HCT116 (cell line): ENCODE measurements at regions not wholly inside any gene's neighbourhood (a gene's known extent, or its start where the extent isn't known, plus 50 kb on each side); places are given as distances from the start of the nearest gene placed in this dataset.

Experiments used
- ATAC-seq: fragments of 200-7000 bp; cut with Tn5 transposase; 2 replicates; pipeline ENCODE4 v1.9.1; 2020; ENCODE audit warnings: mild to moderate bottlenecking, moderate library complexity
- BruUV-seq: library from RNA; stranded (reverse); fragments of 400-500 nt; replicated peaks from 2 replicates; lab custom pipeline; 2021; lab: Mats Ljungman, UMichigan
- CTCF ChIA-PET: fragments of 300-600 bp; sonication (Branson Sonifier 250); formaldehyde crosslinking; loops from one replicate; lab custom pipeline; 2021; ENCODE audit warnings: antibody characterized with exemption; lab: Charles Lee
- POLR2A ChIA-PET: fragments of 300-600, 350-600 bp; sonication (Branson Sonifier 250); formaldehyde crosslinking; loops from one replicate; lab custom pipeline; 2021; ENCODE audit warnings: antibody characterized with exemption; lab: Charles Lee
- RAD21 ChIA-PET, 2 experiments: fragments of 300-600 bp; sonication (Branson Sonifier 250); formaldehyde crosslinking; loops; one replicate each; lab custom pipeline; 2023; ENCODE audit warnings: low total read pairs in 2 of 2; ENCODE audit not compliant: uncharacterized antibody in 2 of 2, unreplicated experiment in 2 of 2, low non-redundant PET in 1 of 2; lab: Charles Lee
- DNase-seq: peaks from one replicate; pipeline ENCODE4 v3.0.0-alpha.2; 2010; ENCODE audit warnings: low read depth, low spot score
- H2AFZ ChIP-seq: fragments of 200-600 bp; shearing (Covaris generic), sonication (generic); 2 replicates; pipeline ENCODE4 v1.6.1; 2017; ENCODE audit warnings: low read depth, mixed run types, mixed read lengths, antibody characterized with exemption, low read length; ENCODE audit not compliant: poor library complexity, severe bottlenecking
- H3K27ac ChIP-seq: 2 replicates; pipeline ENCODE4 v1.5.1; 2012; ENCODE audit warnings: low read depth, low read length
- H3K27me3 ChIP-seq: fragments of 200-600 bp; sonication (generic); 2 replicates; pipeline ENCODE4 v1.6.1; 2016; ENCODE audit warnings: mixed run types, low read length, mixed read lengths; ENCODE audit not compliant: insufficient read depth
- H3K36me3 ChIP-seq, 2 experiments: fragments of 200-500 bp in 1 of 2; fragments of 200-600 bp in 1 of 2; sonication (Bioruptor generic) in 1 of 2; sonication (generic) in 1 of 2; 2 replicates each; pipeline versions ENCODE4 v1.5.1 to v1.6.1; 2014 to 2016; ENCODE audit warnings: low read length in 2 of 2, inconsistent platforms in 1 of 2, mixed read lengths in 1 of 2, mixed run types in 1 of 2; ENCODE audit not compliant: insufficient read depth in 2 of 2, control insufficient read depth in 1 of 2
- H3K4me1 ChIP-seq, 2 experiments: fragments of 200-600 bp in 1 of 2; sonication (generic) in 1 of 2; 2 replicates each; pipeline versions ENCODE4 v1.5.1 to v1.6.1; 2012 to 2017; ENCODE audit warnings: low read length in 2 of 2, inconsistent platforms in 1 of 2, mild to moderate bottlenecking in 1 of 2, mixed read lengths in 1 of 2, mixed run types in 1 of 2, moderate library complexity in 1 of 2; ENCODE audit not compliant: insufficient read depth in 2 of 2, control insufficient read depth in 1 of 2
- H3K4me2 ChIP-seq: fragments of 200-600 bp; sonication (generic); 2 replicates; pipeline ENCODE4 v1.6.1; 2017; ENCODE audit warnings: mixed run types, low read length, mixed read lengths
- H3K4me3 ChIP-seq, 2 experiments: fragments of 200-600 bp in 1 of 2; sonication (generic) in 1 of 2; replicated peaks in 1 of 2; 2 replicates each; pipeline ENCODE4 v1.5.1; 2011 to 2016; ENCODE audit warnings: low read length in 2 of 2, control low read depth in 1 of 2, low read depth in 1 of 2, mild to moderate bottlenecking in 1 of 2, mixed read lengths in 1 of 2, mixed run types in 1 of 2
- H3K79me2 ChIP-seq: fragments of 200-600 bp; sonication (generic); 2 replicates; pipeline ENCODE4 v1.6.1; 2017; ENCODE audit warnings: mild to moderate bottlenecking, mixed run types, low read length, moderate library complexity, mixed read lengths; ENCODE audit not compliant: insufficient read depth
- H3K9ac ChIP-seq: fragments of 200-600 bp; sonication (generic); 2 replicates; pipeline ENCODE4 v1.6.1; 2016; ENCODE audit warnings: low read length, mixed read lengths
- H3K9me2 ChIP-seq: fragments of 200-600 bp; sonication (generic), shearing (Covaris generic); 2 replicates; pipeline ENCODE4 v1.6.1; 2017; ENCODE audit warnings: mixed run types, mild to moderate bottlenecking, moderate library complexity; ENCODE audit not compliant: insufficient read depth
- H3K9me3 ChIP-seq, 2 experiments: fragments of 200-500 bp in 1 of 2; fragments of 200-600 bp in 1 of 2; sonication (Bioruptor generic) in 1 of 2; sonication (generic) in 1 of 2; 2 replicates each; pipeline ENCODE4 v1.6.1; 2014 to 2017; ENCODE audit warnings: low read length in 2 of 2, mixed read lengths in 2 of 2, inconsistent platforms in 1 of 2, low read depth in 1 of 2, mild to moderate bottlenecking in 1 of 2, mixed run types in 1 of 2, moderate library complexity in 1 of 2; ENCODE audit not compliant: control insufficient read depth in 1 of 2, insufficient read depth in 1 of 2
- H4K20me1 ChIP-seq: fragments of 200-600 bp; sonication (generic), shearing (Covaris generic); 2 replicates; pipeline ENCODE4 v1.6.1; 2017; ENCODE audit warnings: mixed run types, mild to moderate bottlenecking, moderate library complexity; ENCODE audit not compliant: insufficient read depth
- CBX3 ChIP-seq: IDR thresholded peaks from 2 replicates; pipeline ENCODE4 v1.6.1; 2012; ENCODE audit warnings: low read depth
- CEBPB ChIP-seq: IDR thresholded peaks from 2 replicates; pipeline ENCODE4 v1.6.1; 2012; ENCODE audit warnings: low read depth
- ELF1 ChIP-seq: IDR thresholded peaks from 2 replicates; pipeline ENCODE4 v1.6.1; 2012; ENCODE audit warnings: low read depth, borderline replicate concordance
- EZH2 ChIP-seq: fragments of 200-600 bp; sonication (generic); IDR thresholded peaks from 2 replicates; pipeline ENCODE4 v1.6.1; 2017; ENCODE audit warnings: antibody characterized with exemption, mixed run types
- FOSL1 ChIP-seq: IDR thresholded peaks from 2 replicates; pipeline ENCODE4 v1.6.1; 2012; ENCODE audit warnings: low read depth
- JUND ChIP-seq: IDR thresholded peaks from 2 replicates; pipeline ENCODE4 v1.6.1; 2012
- RAD21 ChIP-seq: IDR thresholded peaks from 2 replicates; pipeline ENCODE4 v1.6.1; 2012; ENCODE audit warnings: low read depth, mild to moderate bottlenecking
- REST ChIP-seq: IDR thresholded peaks from 2 replicates; pipeline ENCODE4 v1.6.1; 2012; ENCODE audit warnings: low read depth
- SP1 ChIP-seq: IDR thresholded peaks from 2 replicates; pipeline ENCODE4 v1.6.1; 2012; ENCODE audit warnings: low read depth
- SRF ChIP-seq: IDR thresholded peaks from 2 replicates; pipeline ENCODE4 v1.6.1; 2012; ENCODE audit warnings: low read depth
- ZFX ChIP-seq: fragments of 450-650 bp; IDR thresholded peaks from 2 replicates; pipeline ENCODE4 v1.6.1; 2017
- intact Hi-C: fragments of 100-400 bp; cut with micrococcal nuclease; formaldehyde crosslinking; loops from 2 replicates; pipeline ENCODE4 v1.10.0; 2022
- TF ChIP-seq, protein P1 (sequence below): IDR thresholded peaks from 2 replicates; pipeline ENCODE4 v1.6.1; 2012
- TF ChIP-seq, protein P2 (sequence below): IDR thresholded peaks from 2 replicates; pipeline ENCODE4 v1.6.1; 2012

GRCh38 chr21:35521852-35522505 is 472.9 kb upstream of the RUNX1 start:
- Histone ChIP-seq H3K4me2 (no peak overlapping the region), H3K4me3 (no peak overlapping the region), H3K27ac (no peak overlapping the region), H3K27me3 (no peaks in the 10 kb centered on the region), H2AFZ (no peak overlapping the region), H3K36me3 (no peaks in the 10 kb centered on the region), H3K4me1 (peaks cover 0 to 13% of the 10 kb centered on the region in 2 experiments; a peak in 1 of 4 replicates), H4K20me1 (no peaks in the 10 kb centered on the region), H3K9me2 (no peaks in the 10 kb centered on the region), H3K9ac (no peak overlapping the region), H3K79me2 (no peaks in the 10 kb centered on the region), H3K9me3 (no peaks in the 10 kb centered on the region)
- no peak for TF ChIP-seq RAD21
- intact Hi-C loops, result no loop called here
- ChIA-PET RAD21 (no interaction called here), POLR2A (no interaction called here), CTCF (no interaction called here)
- BruUV-seq, result no TSS peak
- DNase-seq, result no peak
- no peak for ATAC-seq

DNA sequence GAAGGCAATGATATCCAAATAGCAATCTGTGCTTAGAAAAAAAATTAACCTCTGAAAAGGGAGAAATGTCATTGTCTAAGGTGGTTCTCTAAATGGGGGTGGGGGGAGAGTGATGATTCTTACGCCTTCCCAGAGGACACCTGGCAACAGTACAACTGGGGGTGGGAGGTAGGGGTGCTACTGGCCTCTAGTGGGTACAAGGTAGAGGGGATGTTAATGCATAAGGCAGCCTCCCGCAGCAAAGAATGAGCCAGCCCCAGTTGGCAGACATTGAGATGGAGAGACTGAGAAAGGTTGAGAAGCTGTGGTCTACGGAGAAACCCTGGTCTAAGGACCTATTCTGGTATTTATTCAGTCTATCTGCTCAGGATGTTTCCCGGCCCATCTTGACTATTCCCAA is 472.2 kb upstream of the RUNX1 start:
- H3K27ac ChIP-seq, result no peak overlapping the region
- no peaks in the 10 kb centered on the region for H3K9me2 ChIP-seq
- H3K4me1 ChIP-seq, result peaks cover 0 to 13% of the 10 kb centered on the region in 2 experiments; a peak in 1 of 4 replicates
- H2AFZ ChIP-seq, result no peak overlapping the region
- H4K20me1 ChIP-seq, result no peaks in the 10 kb centered on the region
- no peak overlapping the region for H3K4me3 ChIP-seq
- H3K79me2 ChIP-seq, result no peaks in the 10 kb centered on the region
- H3K36me3 ChIP-seq, result no peaks in the 10 kb centered on the region
- DNase-seq (no peak), ATAC-seq (no peak)
- H3K9ac ChIP-seq, result no peak overlapping the region
- ChIA-PET CTCF (no interaction called here), POLR2A (no interaction called here), RAD21 (no interaction called here)
- no TSS peak for BruUV-seq
- TF ChIP-seq EZH2 (no peak), SRF (no peak), SP1 (no peak), RAD21 (no peak), FOSL1 (no peak), REST (no peak), ZFX (no peak), CEBPB (no peak), CBX3 (no peak), ELF1 (no peak), JUND (no peak)
- TF ChIP-seq, protein P1, sequence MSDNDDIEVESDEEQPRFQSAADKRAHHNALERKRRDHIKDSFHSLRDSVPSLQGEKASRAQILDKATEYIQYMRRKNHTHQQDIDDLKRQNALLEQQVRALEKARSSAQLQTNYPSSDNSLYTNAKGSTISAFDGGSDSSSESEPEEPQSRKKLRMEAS, result no peak
- TF ChIP-seq, protein P2, sequence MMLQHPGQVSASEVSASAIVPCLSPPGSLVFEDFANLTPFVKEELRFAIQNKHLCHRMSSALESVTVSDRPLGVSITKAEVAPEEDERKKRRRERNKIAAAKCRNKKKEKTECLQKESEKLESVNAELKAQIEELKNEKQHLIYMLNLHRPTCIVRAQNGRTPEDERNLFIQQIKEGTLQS, result no peak
- intact Hi-C loops, result no loop called here
- no peak overlapping the region for H3K4me2 ChIP-seq
- H3K27me3 ChIP-seq, result no peaks in the 10 kb centered on the region
- H3K9me3 ChIP-seq, result no peaks in the 10 kb centered on the region
